K562 (cell line): ENCODE measurements at regions not wholly inside any gene's neighbourhood (a gene's known extent, or its start where the extent isn't known, plus 50 kb on each side); places are given as distances from the start of the nearest gene placed in this dataset.

Experiments used
- ATAC-seq: fragments of 200-7000 bp; cut with Tn5 transposase; 3 replicates; pipeline ENCODE4 v1.9.1; 2020; ENCODE audit warnings: moderate library complexity
- BruUV-seq: library from RNA; stranded (reverse); fragments of 400-500 nt; replicated peaks from 2 replicates; lab custom pipeline; 2021; lab: Mats Ljungman, UMichigan
- CTCF ChIA-PET: fragments of 300-600 bp; formaldehyde crosslinking; extraction: SDS; loops from one replicate; lab custom pipeline; 2021; ENCODE audit warnings: low intra/inter-chr PET ratio; lab: Yijun Ruan, JAX
- POLR2A ChIA-PET: fragments of 300-600, 350-650 bp; sonication (Branson Sonifier 250); formaldehyde crosslinking; extraction: SDS; loops from one replicate; lab custom pipeline; 2021; ENCODE audit warnings: antibody characterized with exemption, inconsistent platforms; lab: Yijun Ruan, JAX
- DNase-seq, 4 experiments: peaks; one replicate each; pipeline versions ENCODE4 v3.0.0 to v3.0.0-alpha.2; 2011 to 2018; ENCODE audit warnings: low spot score in 3 of 4, mixed read lengths in 3 of 4; ENCODE audit errors: extremely low read depth in 1 of 4
- FAIRE-seq: peaks from 2 replicates; lab custom pipeline; 2011; peaks lifted over from hg19 to GRCh38; lab: Jason Lieb, UNC
- H2AFZ ChIP-seq: 2 replicates; pipeline ENCODE4 v1.6.0; 2011; ENCODE audit warnings: low read depth, low read length, control low read depth, inconsistent platforms
- H3K27ac ChIP-seq: fragments of 200-600 bp; 3 replicates; pipeline ENCODE4 v1.8.0; 2011; ENCODE audit warnings: low read depth, mild to moderate bottlenecking, control low read depth, inconsistent platforms, low read length, moderate library complexity, mixed read lengths; ENCODE audit errors: extremely low read depth
- H3K27me3 ChIP-seq, 2 experiments: fragments of 300-600 bp in 1 of 2; 2 replicates in 1 of 2; 3 replicates in 1 of 2; pipeline versions ENCODE4 v1.6.0 to v1.8.0; 2011; ENCODE audit warnings: inconsistent platforms in 2 of 2, low read length in 2 of 2, mild to moderate bottlenecking in 1 of 2, mixed read lengths in 1 of 2, moderate library complexity in 1 of 2; ENCODE audit not compliant: control insufficient read depth in 2 of 2, insufficient read depth in 2 of 2
- H3K36me3 ChIP-seq: fragments of 300-600 bp; 3 replicates; pipeline ENCODE4 v1.8.0; 2011; ENCODE audit warnings: mild to moderate bottlenecking, low read length, inconsistent platforms; ENCODE audit not compliant: control insufficient read depth, insufficient read depth
- H3K4me1 ChIP-seq, 2 experiments: fragments of 200-600 bp in 1 of 2; replicated peaks in 1 of 2; 2 replicates in 1 of 2; 3 replicates in 1 of 2; pipeline versions ENCODE4 v1.5.1 to v1.8.0; 2011; ENCODE audit warnings: inconsistent platforms in 2 of 2, low read length in 2 of 2, mild to moderate bottlenecking in 1 of 2, mixed read lengths in 1 of 2, moderate library complexity in 1 of 2; ENCODE audit not compliant: control insufficient read depth in 2 of 2, insufficient read depth in 2 of 2
- H3K4me2 ChIP-seq: 2 replicates; pipeline ENCODE4 v1.6.1; 2011; ENCODE audit warnings: low read length, control low read depth, inconsistent platforms, mixed read lengths; ENCODE audit not compliant: insufficient read depth
- H3K4me3 ChIP-seq: fragments of 200-600 bp; sonication (generic), shearing (Covaris generic); 2 replicates; pipeline ENCODE4 v1.5.1; 2016; ENCODE audit warnings: control low read depth, inconsistent platforms
- H3K79me2 ChIP-seq: fragments of 200-600 bp; 3 replicates; pipeline ENCODE4 v1.8.0; 2011; ENCODE audit warnings: low read length, inconsistent platforms; ENCODE audit not compliant: control insufficient read depth, insufficient read depth
- H3K9ac ChIP-seq, 2 experiments: 2 replicates each; pipeline versions ENCODE4 v1.6.0 to v1.6.1; 2011; ENCODE audit warnings: low read depth in 2 of 2, low read length in 2 of 2, control low read depth in 1 of 2, inconsistent platforms in 1 of 2, mild to moderate bottlenecking in 1 of 2, mixed read lengths in 1 of 2; ENCODE audit not compliant: insufficient read depth in 1 of 2
- H3K9me1 ChIP-seq: one replicate; pipeline ENCODE4 v1.6.0; 2011; ENCODE audit warnings: inconsistent platforms, mild to moderate bottlenecking, low read length, moderate library complexity; ENCODE audit not compliant: control insufficient read depth, insufficient read depth
- H3K9me3 ChIP-seq: replicated peaks from 2 replicates; pipeline ENCODE4 v1.5.1; 2011; ENCODE audit warnings: low read depth, low read length, inconsistent platforms; ENCODE audit not compliant: control insufficient read depth, insufficient read depth
- H4K20me1 ChIP-seq: replicated peaks from 2 replicates; pipeline ENCODE4 v1.6.1; 2011; ENCODE audit warnings: low read length, inconsistent platforms, mixed read lengths; ENCODE audit not compliant: control insufficient read depth, insufficient read depth
- FOXM1 ChIP-seq, 2 experiments: fragments of 450-650 bp in 1 of 2; sonication (generic) in 1 of 2; formaldehyde crosslinking in 1 of 2; IDR thresholded peaks; 2 replicates each; pipeline versions ENCODE4 v1.6.1 to v1.9.0; 2017 to 2022; ENCODE audit warnings: low read depth in 2 of 2, mild to moderate bottlenecking in 2 of 2, missing genetic modification reagents in 1 of 2, moderate library complexity in 1 of 2
- IFI16 ChIP-seq: fragments of 250-450 bp; sonication (Bioruptor Pico); IDR thresholded peaks from 2 replicates; pipeline ENCODE4 v2.1.2; 2022; ENCODE audit warnings: mild to moderate bottlenecking, inconsistent platforms
- KDM1A ChIP-seq, 2 experiments: fragments of 450-650 bp; IDR thresholded peaks; 2 replicates each; pipeline ENCODE4 v1.6.1; 2016; ENCODE audit warnings: mild to moderate bottlenecking in 2 of 2
- KDM2B ChIP-seq: fragments of 250-450 bp; sonication (Bioruptor Pico); IDR thresholded peaks from 2 replicates; pipeline ENCODE4 v1.8.0; 2021; ENCODE audit warnings: mild to moderate bottlenecking, moderate library complexity
- MAZ ChIP-seq, 2 experiments: fragments of 450-650 bp in 1 of 2; sonication (generic) in 1 of 2; formaldehyde crosslinking; IDR thresholded peaks in 1 of 2; conservative IDR thresholded peaks in 1 of 2; 2 replicates each; pipeline versions ENCODE4 v1.4.0 to v1.5.0; 2020; ENCODE audit warnings: mild to moderate bottlenecking in 1 of 2, missing genetic modification reagents in 1 of 2
- RB1 ChIP-seq: fragments of 450-650 bp; IDR thresholded peaks from 2 replicates; pipeline ENCODE4 v1.6.1; 2017; ENCODE audit warnings: low read depth, mild to moderate bottlenecking
- SIN3A ChIP-seq, 2 experiments: fragments of 150-350 bp in 1 of 2; IDR thresholded peaks; 2 replicates each; pipeline ENCODE4 v1.6.1; 2011 to 2016; ENCODE audit warnings: borderline replicate concordance in 2 of 2, low read depth in 2 of 2, low read length in 2 of 2, mild to moderate bottlenecking in 2 of 2, moderate library complexity in 2 of 2; ENCODE audit not compliant: control insufficient read depth in 1 of 2
- SLC30A9 ChIP-seq: fragments of 250-450 bp; sonication (Bioruptor Pico); IDR thresholded peaks from 2 replicates; pipeline ENCODE4 v1.8.0; 2022; ENCODE audit warnings: mild to moderate bottlenecking, moderate library complexity
- TBL1XR1 ChIP-seq, 2 experiments: IDR thresholded peaks; 2 replicates each; pipeline ENCODE4 v1.6.1; 2012; ENCODE audit warnings: improper control_type of control experiment in 2 of 2, low read length in 2 of 2, mild to moderate bottlenecking in 1 of 2
- WHSC1 ChIP-seq: IDR thresholded peaks from one replicate; pipeline ENCODE4 v1.6.1; 2012; ENCODE audit warnings: low read length, control low read depth, inconsistent platforms
- ZNF133 ChIP-seq: fragments of 250-450 bp; sonication (Bioruptor Pico); IDR thresholded peaks from 2 replicates; pipeline ENCODE4 v1.4.0; 2020; ENCODE audit warnings: mild to moderate bottlenecking
- ZNF232 ChIP-seq: sonication (generic); formaldehyde crosslinking; IDR thresholded peaks from 2 replicates; pipeline ENCODE4 v1.8.0; 2022; ENCODE audit warnings: mild to moderate bottlenecking, missing genetic modification reagents
- ZNF444 ChIP-seq: fragments of 250-450 bp; sonication (Bioruptor Pico); IDR thresholded peaks from 2 replicates; pipeline ENCODE4 v1.4.0; 2020; ENCODE audit warnings: mild to moderate bottlenecking, moderate library complexity
- WGBS: fragments of 100-300 bp; shearing (Covaris generic); methylation state at CpG from one replicate; pipeline ENCODE4 v1.1.6; 2016; ENCODE audit warnings: low coverage, mixed read lengths; ENCODE audit not compliant: insufficient coverage; ENCODE audit errors: missing lambda C conversion rate; 5-methylcytosine and 5-hydroxymethylcytosine counted together
- in situ Hi-C: fragments of 300-500 bp; cut with MboI; formaldehyde crosslinking; loops from 4 replicates; pipeline ENCODE4 v1.15.0; 2018; ENCODE audit warnings: inconsistent platforms, mixed read lengths
- intact Hi-C: fragments of 100-400 bp; cut with micrococcal nuclease; formaldehyde crosslinking; loops from 2 replicates; pipeline ENCODE4 v1.14.2; 2022
- TF ChIP-seq, protein P1 (sequence below), 2 experiments: fragments of 450-650 bp in 1 of 2; sonication (generic) in 1 of 2; formaldehyde crosslinking in 1 of 2; IDR thresholded peaks in 1 of 2; conservative IDR thresholded peaks in 1 of 2; 2 replicates each; pipeline versions ENCODE4 v1.6.1 to v1.8.1; 2016 to 2023; ENCODE audit warnings: mild to moderate bottlenecking in 2 of 2, moderate library complexity in 2 of 2, inconsistent platforms in 1 of 2, missing genetic modification reagents in 1 of 2

DNA sequence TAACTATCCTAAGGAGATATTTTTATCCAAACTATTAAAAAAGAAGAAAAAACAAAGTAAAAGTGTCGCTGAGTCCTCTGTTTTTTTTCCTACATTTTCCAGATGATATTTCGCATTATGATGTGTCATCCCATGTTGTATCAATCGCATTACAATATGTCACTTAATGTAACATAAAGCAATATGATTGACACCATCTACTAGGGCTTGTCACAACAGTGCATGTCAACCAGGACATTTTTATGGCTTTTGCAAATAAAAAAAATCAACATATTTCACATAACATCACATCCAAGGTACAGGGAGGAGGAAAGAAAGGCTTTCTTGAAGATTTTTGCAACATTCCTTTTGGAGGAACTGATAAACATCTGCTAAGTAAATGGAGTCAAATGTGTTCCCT is 308.9 kb downstream of the ETAA1 start:
- WGBS: 2% methylated on average over 3 of the region's 3 CpGs
- no peak overlapping the region for H3K27ac ChIP-seq
- in situ Hi-C loops: no loop called here
- BruUV-seq: no TSS peak
- no peaks in the 10 kb centered on the region for H3K79me2 ChIP-seq
- TF ChIP-seq IFI16 (CRISPR knock-in tag) (no peak), SIN3A (IDR thresholded peaks at IDR 0.05; ENCODE audit: borderline replicate concordance in 2 of 2, control insufficient read depth in 1 of 2, low read depth in 2 of 2, low read length in 2 of 2) (no peak), RB1 (no peak), ZNF232 (CRISPR knock-in tag) (no peak), SLC30A9 (CRISPR knock-in tag) (no peak), FOXM1 (IDR thresholded peaks at IDR 0.05; ENCODE audit: low read depth) (no peak), FOXM1 (CRISPR knock-in tag; IDR thresholded peaks at IDR 0.05; ENCODE audit: low read depth) (no peak), KDM2B (CRISPR knock-in tag) (no peak), KDM1A (IDR thresholded peaks at IDR 0.05) (no peak), TBL1XR1 (IDR thresholded peaks at IDR 0.05; ENCODE audit: low read length in 2 of 2) (no peak), ZNF133 (CRISPR knock-in tag) (no peak), WHSC1 (no peak), ZNF444 (CRISPR knock-in tag) (no peak), MAZ (CRISPR knock-in tag; conservative IDR thresholded peaks at IDR 0.05 in 1 of 2, IDR thresholded peaks at IDR 0.05 in 1 of 2) (no peak)
- TF ChIP-seq, protein P1, sequence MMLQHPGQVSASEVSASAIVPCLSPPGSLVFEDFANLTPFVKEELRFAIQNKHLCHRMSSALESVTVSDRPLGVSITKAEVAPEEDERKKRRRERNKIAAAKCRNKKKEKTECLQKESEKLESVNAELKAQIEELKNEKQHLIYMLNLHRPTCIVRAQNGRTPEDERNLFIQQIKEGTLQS (IDR thresholded peaks at IDR 0.05): no peak
- TF ChIP-seq, protein P1 (CRISPR knock-in tag; conservative IDR thresholded peaks at IDR 0.05): no peak
- H3K4me1 ChIP-seq: no peaks in the 10 kb centered on the region
- H3K36me3 ChIP-seq: no peaks in the 10 kb centered on the region
- no peak overlapping the region for H2AFZ ChIP-seq
- intact Hi-C loops: no loop called here
- H3K9me1 ChIP-seq: no peaks in the 10 kb centered on the region
- no peaks in the 10 kb centered on the region for H4K20me1 ChIP-seq
- POLR2A ChIA-PET: no interaction called here
- H3K27me3 ChIP-seq: no peaks in the 10 kb centered on the region
- H3K4me3 ChIP-seq: no peak overlapping the region
- CTCF ChIA-PET: no interaction called here
- FAIRE-seq (no peak), DNase-seq (no peak), ATAC-seq (no peak)
- H3K4me2 ChIP-seq: no peak overlapping the region
- no peak overlapping the region for H3K9ac ChIP-seq
- no peaks in the 10 kb centered on the region for H3K9me3 ChIP-seq
